Colon (tissue), 2 donors: ENCODE measurements at regions not wholly inside any gene's neighbourhood (a gene's known extent, or its start where the extent isn't known, plus 50 kb on each side); places are given as distances from the start of the nearest gene placed in this dataset.
"Not testable (repeated sequence)": the region's sequence is repeated elsewhere in the genome, so short reads cannot be mapped to it uniquely, and the experiment has no call there.

Experiments
- FAIRE-seq: peaks from 2 replicates; lab custom pipeline; 2012; peaks lifted over from hg19 to GRCh38; lab: Jason Lieb, UNC
- donor health status: control.
- donor health status: control.

- no peak for FAIRE-seq
Measured at GRCh38 chr5:100479079-100479688, 56.0 kb upstream of the FAM174A start.

- no peak for FAIRE-seq
Measured at GRCh38 chr5:100472091-100472490, 63.1 kb upstream of the FAM174A start.

GRCh38 chr5:100469767-100470166, 65.4 kb upstream of the FAM174A start:
- no peak for FAIRE-seq

GRCh38 chr5:100464418-100464817, 70.8 kb upstream of the FAM174A start:
- no peak for FAIRE-seq

- no peak for FAIRE-seq
Measured at GRCh38 chr5:100456615-100457014, 78.6 kb upstream of the FAM174A start.

- FAIRE-seq: no peak
Measured at GRCh38 chr5:100452126-100452525, 83.0 kb upstream of the FAM174A start.

GRCh38 chr5:100448111-100448528, 87.1 kb upstream of the FAM174A start:
- no peak for FAIRE-seq

- no peak for FAIRE-seq
Measured at GRCh38 chr5:100446879-100447430, 88.2 kb upstream of the FAM174A start.

GRCh38 chr5:100444961-100445360, 90.2 kb upstream of the FAM174A start:
- no peak for FAIRE-seq

- no peak for FAIRE-seq
Measured at GRCh38 chr5:100434815-100435214, 100.4 kb upstream of the FAM174A start.

GRCh38 chr5:100432741-100433140, 102.4 kb upstream of the FAM174A start:
- FAIRE-seq: no peak

GRCh38 chr5:100430268-100431195, 104.6 kb upstream of the FAM174A start:
- FAIRE-seq: no peak

GRCh38 chr5:100424787-100425186, 110.4 kb upstream of the FAM174A start:
- no peak for FAIRE-seq

GRCh38 chr5:100424017-100424416, 111.2 kb upstream of the FAM174A start:
- no peak for FAIRE-seq

- FAIRE-seq: no peak
Measured at GRCh38 chr5:100423330-100423729, 111.8 kb upstream of the FAM174A start.

GRCh38 chr5:100421360-100421759, 113.8 kb upstream of the FAM174A start:
- no peak for FAIRE-seq

GRCh38 chr5:100418231-100418630, 116.9 kb upstream of the FAM174A start:
- no peak for FAIRE-seq

- FAIRE-seq: no peak
Measured at GRCh38 chr5:100409660-100410151, 125.5 kb upstream of the FAM174A start.

GRCh38 chr5:100407053-100407452, 128.1 kb upstream of the FAM174A start:
- FAIRE-seq: no peak

GRCh38 chr5:100406640-100407039, 128.5 kb upstream of the FAM174A start:
- FAIRE-seq: no peak

- no peak for FAIRE-seq
Measured at GRCh38 chr5:100402071-100402470, 133.1 kb upstream of the FAM174A start.

- no peak for FAIRE-seq
Measured at GRCh38 chr5:100401149-100401548, 134.0 kb upstream of the FAM174A start.

- FAIRE-seq: not testable (repeated sequence)
Measured at GRCh38 chr5:100398815-100399214, 136.4 kb upstream of the FAM174A start.
